Hepatocyte (in vitro differentiated cells): ENCODE measurements at regions not wholly inside any gene's neighbourhood (a gene's known extent, or its start where the extent isn't known, plus 50 kb on each side); places are given as distances from the start of the nearest gene placed in this dataset.

Experiments used
- EZH2 ChIP-seq: fragments of 200-600 bp; sonication (generic); IDR thresholded peaks from 2 replicates; pipeline ENCODE4 v1.6.1; 2016; ENCODE audit warnings: antibody characterized with exemption, mild to moderate bottlenecking, borderline replicate concordance
- TF ChIP-seq, protein P1 (sequence below): fragments of 200-600 bp; sonication (generic); IDR thresholded peaks from 2 replicates; pipeline ENCODE4 v1.5.1; 2016; ENCODE audit warnings: antibody characterized with exemption, mild to moderate bottlenecking; ENCODE audit not compliant: poor library complexity

DNA sequence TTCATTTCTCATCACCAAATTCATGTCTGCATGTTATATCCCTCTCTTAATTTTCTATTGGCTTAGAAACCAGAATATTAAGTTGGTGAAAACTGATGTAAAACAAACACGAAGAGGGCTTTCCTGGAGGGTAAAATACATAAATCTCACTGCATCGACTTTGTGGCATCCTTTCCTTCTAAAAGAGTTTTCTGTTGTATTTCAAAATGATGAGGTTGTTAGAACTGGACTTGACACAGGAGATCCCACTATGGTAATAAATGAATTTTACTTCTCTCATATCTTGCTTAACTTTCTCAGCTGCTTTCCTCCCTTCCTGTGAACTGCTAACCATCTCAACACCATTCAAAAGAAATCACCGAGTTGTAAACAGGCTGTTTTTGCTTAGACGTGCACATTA, 162.0 kb upstream of the TRPC7 start:
- TF ChIP-seq, protein P1, sequence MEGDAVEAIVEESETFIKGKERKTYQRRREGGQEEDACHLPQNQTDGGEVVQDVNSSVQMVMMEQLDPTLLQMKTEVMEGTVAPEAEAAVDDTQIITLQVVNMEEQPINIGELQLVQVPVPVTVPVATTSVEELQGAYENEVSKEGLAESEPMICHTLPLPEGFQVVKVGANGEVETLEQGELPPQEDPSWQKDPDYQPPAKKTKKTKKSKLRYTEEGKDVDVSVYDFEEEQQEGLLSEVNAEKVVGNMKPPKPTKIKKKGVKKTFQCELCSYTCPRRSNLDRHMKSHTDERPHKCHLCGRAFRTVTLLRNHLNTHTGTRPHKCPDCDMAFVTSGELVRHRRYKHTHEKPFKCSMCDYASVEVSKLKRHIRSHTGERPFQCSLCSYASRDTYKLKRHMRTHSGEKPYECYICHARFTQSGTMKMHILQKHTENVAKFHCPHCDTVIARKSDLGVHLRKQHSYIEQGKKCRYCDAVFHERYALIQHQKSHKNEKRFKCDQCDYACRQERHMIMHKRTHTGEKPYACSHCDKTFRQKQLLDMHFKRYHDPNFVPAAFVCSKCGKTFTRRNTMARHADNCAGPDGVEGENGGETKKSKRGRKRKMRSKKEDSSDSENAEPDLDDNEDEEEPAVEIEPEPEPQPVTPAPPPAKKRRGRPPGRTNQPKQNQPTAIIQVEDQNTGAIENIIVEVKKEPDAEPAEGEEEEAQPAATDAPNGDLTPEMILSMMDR = no peak
- TF ChIP-seq EZH2 = no peak
